ENCODE measurements at regions not wholly inside any gene's neighbourhood (a gene's known extent, or its start where the extent isn't known, plus 50 kb on each side); places are given as distances from the start of the nearest gene placed in this dataset.

DNA sequence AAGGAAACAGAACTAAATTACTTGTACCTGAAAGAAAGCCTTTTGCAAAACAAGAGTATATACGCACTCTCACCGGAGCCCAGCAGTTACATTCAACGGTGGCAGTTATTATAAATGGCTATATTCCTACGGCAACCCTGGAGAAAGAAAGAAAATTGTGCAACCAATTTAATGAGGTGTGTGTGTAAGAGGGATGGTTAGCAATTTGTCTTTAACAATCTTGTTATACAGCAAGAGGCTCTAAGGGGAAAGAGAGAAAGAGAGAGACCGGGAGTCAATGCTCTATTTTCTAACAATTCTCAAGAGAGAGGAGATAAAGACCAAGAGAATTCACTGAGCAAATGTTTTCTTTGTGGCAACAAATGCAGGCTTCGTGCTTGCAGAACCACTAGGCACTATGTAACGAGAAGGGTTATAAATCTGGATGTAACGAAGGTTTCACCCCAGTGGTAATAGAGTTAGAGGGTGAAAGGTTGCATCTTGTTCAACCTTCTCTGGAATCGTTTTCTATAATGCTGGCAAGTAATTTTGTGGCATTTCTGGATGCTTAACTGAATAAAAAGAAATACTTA, 359.1 kb upstream of the SPRED2 start:
- Mint-ChIP-seq H3K27ac (no peak overlapping the region), H3K4me3 (no peak overlapping the region), H3K4me1 (peaks cover 24% of the 10 kb centered on the region), H3K36me3 (no peaks in the 10 kb centered on the region), H3K27me3 (ENCODE audit: low read depth) (no peaks in the 10 kb centered on the region), H3K9me3 (peaks cover 4% of the 10 kb centered on the region)
- DNase-seq (ENCODE audit: low spot score in 2 of 2, unreplicated experiment in 2 of 2) = no peak
- TF ChIP-seq CTCF (IDR thresholded peaks at IDR 0.05; ENCODE audit: unreplicated experiment) = no peak

DNA sequence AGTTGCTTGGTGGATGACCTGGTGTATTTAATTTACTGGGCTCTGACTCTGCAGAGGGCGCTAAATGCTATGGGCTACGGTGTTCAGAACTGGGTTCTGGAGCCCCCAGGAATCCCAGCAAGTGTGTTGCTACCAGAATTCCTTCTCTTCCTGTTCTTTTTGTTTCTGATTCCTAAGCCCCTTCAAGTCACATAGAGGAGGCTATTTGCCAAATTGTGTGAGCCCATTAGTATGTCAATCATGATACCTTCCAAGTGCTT, 358.2 kb upstream of the SPRED2 start:
- Mint-ChIP-seq H3K27me3 (ENCODE audit: low read depth) (no peaks in the 10 kb centered on the region), H3K36me3 (no peaks in the 10 kb centered on the region), H3K9me3 (peaks cover 4% of the 10 kb centered on the region), H3K27ac (no peak overlapping the region), H3K4me1 (peaks cover 17% of the 10 kb centered on the region), H3K4me3 (no peak overlapping the region)
- TF ChIP-seq CTCF (IDR thresholded peaks at IDR 0.05; ENCODE audit: unreplicated experiment) = no peak
- no peak for DNase-seq (ENCODE audit: low spot score in 2 of 2, unreplicated experiment in 2 of 2)

GRCh38 chr2:65789923-65790675, 357.7 kb upstream of the SPRED2 start:
- no peaks in the 10 kb centered on the region for H3K27me3 Mint-ChIP-seq (ENCODE audit: low read depth)
- H3K36me3 Mint-ChIP-seq = no peaks in the 10 kb centered on the region
- peaks cover 4% of the 10 kb centered on the region for H3K9me3 Mint-ChIP-seq
- TF ChIP-seq CTCF (IDR thresholded peaks at IDR 0.05; ENCODE audit: unreplicated experiment) = no peak
- DNase-seq (ENCODE audit: low spot score in 2 of 2, unreplicated experiment in 2 of 2) = no peak
- H3K4me1 Mint-ChIP-seq = peaks cover 17% of the 10 kb centered on the region
- H3K27ac Mint-ChIP-seq = no peak overlapping the region
- H3K4me3 Mint-ChIP-seq = no peak overlapping the region

- no peak for DNase-seq (ENCODE audit: low spot score in 2 of 2, unreplicated experiment in 2 of 2)
- H3K9me3 Mint-ChIP-seq = peaks cover under 1% of the 10 kb centered on the region
- no peak overlapping the region for H3K27ac Mint-ChIP-seq
- H3K4me1 Mint-ChIP-seq = peaks cover 17% of the 10 kb centered on the region
- H3K4me3 Mint-ChIP-seq = no peak overlapping the region
- H3K36me3 Mint-ChIP-seq = no peaks in the 10 kb centered on the region
- no peak for TF ChIP-seq CTCF (IDR thresholded peaks at IDR 0.05; ENCODE audit: unreplicated experiment)
- H3K27me3 Mint-ChIP-seq (ENCODE audit: low read depth) = no peaks in the 10 kb centered on the region
Measured at GRCh38 chr2:65788556-65788955, 356.2 kb upstream of the SPRED2 start.

DNA sequence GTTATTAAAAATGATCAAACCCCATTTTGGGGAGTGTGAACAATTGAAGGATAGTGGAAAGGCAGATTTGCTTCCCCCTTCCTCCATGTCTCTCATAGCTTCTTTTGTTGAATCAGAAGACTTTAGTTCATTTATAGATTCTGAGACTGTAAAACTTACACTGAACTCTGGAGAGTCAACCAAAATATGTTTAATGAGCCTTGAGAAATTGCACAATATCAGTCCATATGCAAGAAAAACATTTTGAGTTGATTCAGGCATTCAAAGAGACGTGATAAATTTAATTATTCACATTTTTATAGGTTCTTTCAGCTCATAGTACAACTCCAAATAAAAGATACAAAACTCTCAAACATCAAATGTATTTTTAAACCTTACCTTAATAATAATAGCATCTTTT, 354.4 kb upstream of the SPRED2 start:
- Mint-ChIP-seq H3K4me3 (no peak overlapping the region), H3K27me3 (ENCODE audit: low read depth) (no peaks in the 10 kb centered on the region), H3K4me1 (peaks cover 21% of the 10 kb centered on the region), H3K9me3 (no peaks in the 10 kb centered on the region), H3K27ac (no peak overlapping the region), H3K36me3 (no peaks in the 10 kb centered on the region)
- TF ChIP-seq CTCF (IDR thresholded peaks at IDR 0.05; ENCODE audit: unreplicated experiment) = no peak
- DNase-seq (ENCODE audit: low spot score in 2 of 2, unreplicated experiment in 2 of 2) = no peak

Measured in mesothelial cell of epicardium (in vitro differentiated cells).